ENCODE measurements at regions not wholly inside any gene's neighbourhood (a gene's known extent, or its start where the extent isn't known, plus 50 kb on each side); places are given as distances from the start of the nearest gene placed in this dataset.

DNA sequence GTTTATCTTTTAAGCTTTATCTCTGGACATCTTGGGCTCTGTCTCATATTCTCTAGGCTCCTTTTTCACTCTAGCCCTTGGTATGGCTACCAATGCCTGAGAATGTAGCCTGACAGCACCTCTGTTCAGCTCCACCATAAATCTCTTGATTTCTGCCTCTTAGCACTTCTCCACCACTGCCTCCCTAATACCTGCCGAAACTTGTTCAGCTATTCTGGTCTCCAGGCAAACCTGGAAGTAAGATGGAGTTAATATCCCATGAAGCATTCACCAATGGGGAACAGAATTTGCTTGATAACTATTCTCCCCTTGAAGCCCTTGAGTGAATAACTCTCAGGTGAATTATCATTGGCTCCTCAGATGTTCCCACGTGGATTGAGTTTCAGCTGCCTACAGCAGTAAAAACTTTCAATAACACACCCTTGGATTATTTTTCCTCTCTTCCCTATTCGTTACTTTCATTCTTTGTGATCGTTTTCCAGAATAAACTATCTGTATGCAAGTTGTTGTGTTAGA, 145.6 kb downstream of the EVA1A start:
- CTCF ChIA-PET = interaction anchor here (0.6 to 2.1 kb wide), 5 partner anchors 10 to 362 kb away, joined by 3 to 8 read pairs (median 5); partner anchors contain the start of gene TACR1
- peaks cover 6% of the 10 kb centered on the region for H3K27me3 ChIP-seq (ENCODE audit: control insufficient read depth, insufficient read depth, low read length)
- POLR2A ChIA-PET = no interaction called here
- no peaks in the 10 kb centered on the region for H3K36me3 ChIP-seq (ENCODE audit: control insufficient read depth, insufficient read depth, low read length)
- DNase-seq (ENCODE audit: low read depth) = no peak
- H3K4me3 ChIP-seq (ENCODE audit: low read depth, low read length) = no peak overlapping the region
- TF ChIP-seq, protein P1, sequence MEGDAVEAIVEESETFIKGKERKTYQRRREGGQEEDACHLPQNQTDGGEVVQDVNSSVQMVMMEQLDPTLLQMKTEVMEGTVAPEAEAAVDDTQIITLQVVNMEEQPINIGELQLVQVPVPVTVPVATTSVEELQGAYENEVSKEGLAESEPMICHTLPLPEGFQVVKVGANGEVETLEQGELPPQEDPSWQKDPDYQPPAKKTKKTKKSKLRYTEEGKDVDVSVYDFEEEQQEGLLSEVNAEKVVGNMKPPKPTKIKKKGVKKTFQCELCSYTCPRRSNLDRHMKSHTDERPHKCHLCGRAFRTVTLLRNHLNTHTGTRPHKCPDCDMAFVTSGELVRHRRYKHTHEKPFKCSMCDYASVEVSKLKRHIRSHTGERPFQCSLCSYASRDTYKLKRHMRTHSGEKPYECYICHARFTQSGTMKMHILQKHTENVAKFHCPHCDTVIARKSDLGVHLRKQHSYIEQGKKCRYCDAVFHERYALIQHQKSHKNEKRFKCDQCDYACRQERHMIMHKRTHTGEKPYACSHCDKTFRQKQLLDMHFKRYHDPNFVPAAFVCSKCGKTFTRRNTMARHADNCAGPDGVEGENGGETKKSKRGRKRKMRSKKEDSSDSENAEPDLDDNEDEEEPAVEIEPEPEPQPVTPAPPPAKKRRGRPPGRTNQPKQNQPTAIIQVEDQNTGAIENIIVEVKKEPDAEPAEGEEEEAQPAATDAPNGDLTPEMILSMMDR (IDR thresholded peaks at IDR 0.05; ENCODE audit: insufficient read depth, low read depth, low read length) = no peak

DNA sequence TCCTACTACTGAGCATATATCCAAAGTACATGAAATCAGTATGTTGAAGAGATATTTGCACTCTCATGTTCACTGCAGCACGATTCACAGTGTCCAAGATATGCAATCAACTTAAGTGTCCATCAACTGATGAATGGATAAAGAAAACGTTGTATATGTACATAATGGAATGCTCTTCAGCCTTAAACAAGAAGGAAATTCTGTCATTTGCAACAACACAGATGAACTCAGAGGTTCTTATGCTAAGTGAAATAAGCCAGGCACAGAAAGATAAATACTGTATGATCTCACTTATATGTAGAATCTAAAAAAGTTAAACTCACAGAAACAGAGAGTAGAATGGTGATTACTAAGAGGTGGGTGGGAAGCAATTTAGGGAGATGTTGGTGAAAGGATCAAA, 149.2 kb downstream of the EVA1A start:
- TF ChIP-seq, protein P1 (IDR thresholded peaks at IDR 0.05; ENCODE audit: insufficient read depth, low read depth, low read length) = no peak
- POLR2A ChIA-PET = no interaction called here
- CTCF ChIA-PET = interaction anchor here (1.3 to 1.7 kb wide), 2 partner anchors 212 to 347 kb away, joined by 3 read pairs; partner anchors contain the start of gene TACR1
- DNase-seq (ENCODE audit: low read depth) = no peak
- Histone ChIP-seq H3K36me3 (ENCODE audit: control insufficient read depth, insufficient read depth, low read length) (no peaks in the 10 kb centered on the region), H3K27me3 (ENCODE audit: control insufficient read depth, insufficient read depth, low read length) (peaks cover 2% of the 10 kb centered on the region), H3K4me3 (ENCODE audit: low read depth, low read length) (no peak overlapping the region)

DNA sequence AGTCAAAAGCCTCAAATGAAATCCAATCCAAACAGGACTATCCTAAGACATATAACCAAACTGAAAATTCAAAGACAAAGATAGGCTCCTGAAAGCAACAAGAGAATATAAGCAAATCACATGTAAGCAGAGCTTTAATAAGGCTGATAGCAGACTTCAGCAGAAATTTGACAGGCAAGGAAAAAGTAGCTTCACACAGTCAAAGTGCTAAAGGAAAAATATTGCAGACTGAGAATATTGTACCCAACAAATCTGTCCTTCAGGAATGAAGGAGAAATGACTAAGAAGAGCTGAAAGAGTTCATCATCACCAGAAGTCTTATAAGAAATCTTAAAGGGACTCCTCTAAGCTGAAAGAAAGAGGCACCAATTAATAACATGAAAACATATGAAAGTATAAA, 150.0 kb downstream of the EVA1A start:
- DNase-seq (ENCODE audit: low read depth) = no peak
- Histone ChIP-seq H3K4me3 (ENCODE audit: low read depth, low read length) (no peak overlapping the region), H3K27me3 (ENCODE audit: control insufficient read depth, insufficient read depth, low read length) (peaks cover 5% of the 10 kb centered on the region), H3K36me3 (ENCODE audit: control insufficient read depth, insufficient read depth, low read length) (no peaks in the 10 kb centered on the region)
- ChIA-PET POLR2A (no interaction called here), CTCF (interaction anchor here (0.8 to 1.7 kb wide), 3 partner anchors 311 to 346 kb away, joined by 3 read pairs; no protein-coding TSS in a partner anchor)
- TF ChIP-seq, protein P1 (IDR thresholded peaks at IDR 0.05; ENCODE audit: insufficient read depth, low read depth, low read length) = no peak

DNA sequence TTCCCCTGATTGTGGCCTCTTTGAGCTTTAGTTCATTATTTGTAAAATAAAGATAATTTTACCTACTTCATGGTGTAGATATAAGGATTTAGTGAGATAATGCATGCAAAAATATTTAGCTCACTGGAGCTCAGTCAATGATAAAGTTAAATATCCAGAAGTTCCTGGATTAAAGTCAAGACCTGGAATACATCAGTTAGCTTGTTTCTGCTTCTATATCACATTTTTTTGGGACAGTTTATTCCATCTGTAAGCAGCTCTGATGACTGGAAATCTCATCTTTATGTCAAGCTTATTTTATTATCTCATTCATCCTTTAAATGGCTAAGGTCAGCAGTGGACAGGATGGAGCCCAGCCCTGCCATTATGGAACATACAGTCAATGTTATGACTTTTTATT, 152.0 kb downstream of the EVA1A start:
- Histone ChIP-seq H3K4me3 (ENCODE audit: low read depth, low read length) (no peak overlapping the region), H3K36me3 (ENCODE audit: control insufficient read depth, insufficient read depth, low read length) (no peaks in the 10 kb centered on the region), H3K27me3 (ENCODE audit: control insufficient read depth, insufficient read depth, low read length) (peaks cover 4% of the 10 kb centered on the region)
- ChIA-PET POLR2A (no interaction called here), CTCF (interaction anchor here (1.0 to 1.9 kb wide), 5 partner anchors 9 to 718 kb away, joined by 3 to 6 read pairs (median 3); partner anchors contain the start of gene TACR1)
- TF ChIP-seq, protein P1 (IDR thresholded peaks at IDR 0.05; ENCODE audit: insufficient read depth, low read depth, low read length) = no peak
- DNase-seq (ENCODE audit: low read depth) = no peak

DNA sequence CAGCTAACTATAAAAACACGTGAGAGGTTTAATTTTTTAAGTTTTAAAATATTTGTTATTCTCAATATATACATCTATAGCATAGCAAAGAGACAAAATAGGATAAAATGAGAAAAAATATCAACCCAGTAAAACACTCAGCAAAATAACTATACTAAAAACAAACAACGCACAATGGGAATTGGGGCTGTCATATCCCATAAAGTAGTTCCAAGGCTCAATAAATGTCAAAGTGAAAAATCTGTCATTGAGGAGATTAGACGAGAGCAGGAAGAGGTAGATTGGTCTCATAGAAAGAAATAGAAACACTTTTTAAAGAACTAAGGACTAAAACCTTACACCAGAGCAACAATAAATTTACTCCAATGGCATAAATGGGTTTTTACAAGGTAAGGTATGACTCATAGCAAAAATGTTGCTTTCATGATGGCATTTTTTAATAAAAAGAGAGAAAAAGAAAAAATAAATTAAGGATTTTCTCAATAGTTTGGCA, 153.7 kb downstream of the EVA1A start:
- Histone ChIP-seq H3K27me3 (ENCODE audit: control insufficient read depth, insufficient read depth, low read length) (peaks cover 4% of the 10 kb centered on the region; the same call in 1 of the 2 replicates), H3K4me3 (ENCODE audit: low read depth, low read length) (no peak overlapping the region), H3K36me3 (ENCODE audit: control insufficient read depth, insufficient read depth, low read length) (no peaks in the 10 kb centered on the region)
- no peak for DNase-seq (ENCODE audit: low read depth)
- TF ChIP-seq, protein P1 (IDR thresholded peaks at IDR 0.05; ENCODE audit: insufficient read depth, low read depth, low read length) = no peak
- CTCF ChIA-PET = interaction anchor here (0.6 to 1.4 kb wide), 6 partner anchors 9 to 488 kb away, joined by 3 to 5 read pairs (median 3); no protein-coding TSS in a partner anchor
- POLR2A ChIA-PET = no interaction called here
